ENCODE measurements at regions not wholly inside any gene's neighbourhood (a gene's known extent, or its start where the extent isn't known, plus 50 kb on each side); places are given as distances from the start of the nearest gene placed in this dataset.

GRCh38 chrX:110450050-110450449 is 91.4 kb downstream of the RTL9 start:
- TF ChIP-seq POLR2A (IDR thresholded peaks at IDR 0.05): no peak
- TF ChIP-seq, protein P1, sequence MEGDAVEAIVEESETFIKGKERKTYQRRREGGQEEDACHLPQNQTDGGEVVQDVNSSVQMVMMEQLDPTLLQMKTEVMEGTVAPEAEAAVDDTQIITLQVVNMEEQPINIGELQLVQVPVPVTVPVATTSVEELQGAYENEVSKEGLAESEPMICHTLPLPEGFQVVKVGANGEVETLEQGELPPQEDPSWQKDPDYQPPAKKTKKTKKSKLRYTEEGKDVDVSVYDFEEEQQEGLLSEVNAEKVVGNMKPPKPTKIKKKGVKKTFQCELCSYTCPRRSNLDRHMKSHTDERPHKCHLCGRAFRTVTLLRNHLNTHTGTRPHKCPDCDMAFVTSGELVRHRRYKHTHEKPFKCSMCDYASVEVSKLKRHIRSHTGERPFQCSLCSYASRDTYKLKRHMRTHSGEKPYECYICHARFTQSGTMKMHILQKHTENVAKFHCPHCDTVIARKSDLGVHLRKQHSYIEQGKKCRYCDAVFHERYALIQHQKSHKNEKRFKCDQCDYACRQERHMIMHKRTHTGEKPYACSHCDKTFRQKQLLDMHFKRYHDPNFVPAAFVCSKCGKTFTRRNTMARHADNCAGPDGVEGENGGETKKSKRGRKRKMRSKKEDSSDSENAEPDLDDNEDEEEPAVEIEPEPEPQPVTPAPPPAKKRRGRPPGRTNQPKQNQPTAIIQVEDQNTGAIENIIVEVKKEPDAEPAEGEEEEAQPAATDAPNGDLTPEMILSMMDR (IDR thresholded peaks at IDR 0.05 in 4 of 5, conservative IDR thresholded peaks at IDR 0.05 in 1 of 5): peak; percentile 44 to 70 (median 55)
